Duodenal mucosa (tissue), 2 donors: ENCODE measurements at regions not wholly inside any gene's neighbourhood (a gene's known extent, or its start where the extent isn't known, plus 50 kb on each side); places are given as distances from the start of the nearest gene placed in this dataset.
"Not testable (repeated sequence)": the region's sequence is repeated elsewhere in the genome, so short reads cannot be mapped to it uniquely, and the experiment has no call there.

Experiments used
- H3K27ac ChIP-seq: one replicate; pipeline ENCODE4 v1.7.0; 2013; ENCODE audit warnings: low read depth, low read length
- H3K27me3 ChIP-seq, 2 donors: one replicate each; pipeline ENCODE4 v1.7.0; 2013; ENCODE audit warnings: low read length in 2 of 2, control low read depth in 1 of 2; ENCODE audit not compliant: insufficient read depth in 2 of 2, control insufficient read depth in 1 of 2
- H3K36me3 ChIP-seq, 2 donors: one replicate each; pipeline ENCODE4 v1.7.0; 2013; ENCODE audit warnings: low read length in 2 of 2, control low read depth in 1 of 2; ENCODE audit not compliant: insufficient read depth in 2 of 2, control insufficient read depth in 1 of 2
- H3K4me1 ChIP-seq, 2 donors: one replicate each; pipeline ENCODE4 v1.7.0; 2013; ENCODE audit warnings: low read length in 2 of 2, control low read depth in 1 of 2; ENCODE audit not compliant: insufficient read depth in 2 of 2, control insufficient read depth in 1 of 2
- H3K4me3 ChIP-seq, 2 donors: one replicate each; pipeline ENCODE4 v1.7.0; 2013; ENCODE audit warnings: low read length in 2 of 2, low read depth in 1 of 2
- H3K9ac ChIP-seq, 2 donors: one replicate each; pipeline ENCODE4 v1.7.0; 2013; ENCODE audit warnings: low read length in 2 of 2, low read depth in 1 of 2
- H3K9me3 ChIP-seq, 2 donors: one replicate each; pipeline ENCODE4 v1.7.0; 2013; ENCODE audit warnings: low read length in 2 of 2, control low read depth in 1 of 2; ENCODE audit not compliant: control insufficient read depth in 1 of 2

DNA sequence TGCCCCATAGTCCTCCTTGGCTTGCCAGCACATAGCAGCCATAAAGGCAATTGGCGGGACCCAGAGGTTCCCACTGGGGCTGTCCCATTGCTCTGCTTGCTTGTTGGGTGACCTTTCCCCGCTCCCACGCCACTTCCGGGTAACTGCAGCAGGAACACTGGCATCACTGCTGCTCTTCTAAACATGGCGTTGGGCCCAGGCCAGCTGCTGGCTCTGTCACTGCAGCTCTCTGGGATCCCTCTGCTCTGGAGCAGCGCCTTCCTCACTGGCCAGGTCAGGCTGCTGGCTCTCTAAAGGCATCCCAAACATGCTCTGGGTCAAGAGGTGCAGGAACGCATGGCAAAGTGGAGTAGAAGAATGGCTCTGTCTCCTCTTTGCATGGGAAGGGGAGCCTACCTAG lies 92.9 kb downstream of the DRD1 start:
- Histone ChIP-seq H3K36me3 (no peaks in the 10 kb centered on the region), H3K9ac (no peak overlapping the region), H3K4me3 (no peak overlapping the region), H3K9me3 (no peaks in the 10 kb centered on the region), H3K4me1 (no peaks in the 10 kb centered on the region), H3K27ac (no peak overlapping the region), H3K27me3 (no peaks in the 10 kb centered on the region)

DNA sequence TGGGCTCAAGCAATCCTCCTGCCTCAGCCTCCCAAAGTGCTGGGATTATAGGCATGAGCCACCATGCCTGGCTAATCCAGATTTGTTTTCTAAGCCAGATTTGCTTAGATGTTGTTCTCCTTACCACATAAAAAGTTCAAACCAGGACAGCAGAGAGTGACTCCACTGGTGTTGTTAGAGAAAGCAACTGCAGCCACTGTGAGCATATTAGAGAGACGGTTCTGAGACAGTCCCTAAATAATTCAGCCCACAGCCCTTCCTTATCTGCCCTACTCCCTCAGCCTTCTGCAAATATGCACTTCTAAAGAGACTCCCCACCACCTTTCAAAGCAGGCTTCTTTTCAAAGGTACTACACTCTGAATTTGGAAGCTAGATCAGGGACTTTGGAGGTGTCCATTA lies 96.1 kb downstream of the DRD1 start:
- H3K9me3 ChIP-seq: no peaks in the 10 kb centered on the region
- H3K4me3 ChIP-seq: no peak overlapping the region
- no peak overlapping the region for H3K9ac ChIP-seq
- no peak overlapping the region for H3K27ac ChIP-seq
- H3K4me1 ChIP-seq: peaks cover 3 to 7% of the 10 kb centered on the region in 2 donors
- no peaks in the 10 kb centered on the region for H3K27me3 ChIP-seq
- no peaks in the 10 kb centered on the region for H3K36me3 ChIP-seq

DNA sequence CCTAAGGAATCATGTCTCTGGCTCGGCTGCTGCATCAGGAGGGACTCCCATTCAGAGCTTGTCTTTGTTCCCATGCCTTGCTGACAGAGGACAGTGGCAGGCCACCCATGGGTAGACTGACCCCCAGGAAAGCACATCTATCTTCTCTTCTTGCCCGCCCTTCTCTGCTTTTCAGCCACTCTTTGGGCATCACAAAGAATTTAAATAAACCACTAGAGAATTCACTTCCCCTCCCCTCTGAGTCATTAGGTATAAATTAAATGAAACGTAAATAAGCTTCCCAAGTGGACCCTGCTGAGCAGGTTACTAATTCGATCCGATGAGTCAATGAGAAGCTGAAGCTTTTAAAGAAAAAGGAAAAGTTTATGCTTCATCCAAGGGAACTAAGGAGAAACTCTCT lies 97.0 kb downstream of the DRD1 start:
- Histone ChIP-seq H3K27ac (no peak overlapping the region), H3K27me3 (no peaks in the 10 kb centered on the region), H3K9me3 (no peaks in the 10 kb centered on the region), H3K9ac (no peak overlapping the region), H3K36me3 (no peaks in the 10 kb centered on the region), H3K4me1 (peaks cover 3 to 7% of the 10 kb centered on the region in 2 donors), H3K4me3 (no peak overlapping the region)

DNA sequence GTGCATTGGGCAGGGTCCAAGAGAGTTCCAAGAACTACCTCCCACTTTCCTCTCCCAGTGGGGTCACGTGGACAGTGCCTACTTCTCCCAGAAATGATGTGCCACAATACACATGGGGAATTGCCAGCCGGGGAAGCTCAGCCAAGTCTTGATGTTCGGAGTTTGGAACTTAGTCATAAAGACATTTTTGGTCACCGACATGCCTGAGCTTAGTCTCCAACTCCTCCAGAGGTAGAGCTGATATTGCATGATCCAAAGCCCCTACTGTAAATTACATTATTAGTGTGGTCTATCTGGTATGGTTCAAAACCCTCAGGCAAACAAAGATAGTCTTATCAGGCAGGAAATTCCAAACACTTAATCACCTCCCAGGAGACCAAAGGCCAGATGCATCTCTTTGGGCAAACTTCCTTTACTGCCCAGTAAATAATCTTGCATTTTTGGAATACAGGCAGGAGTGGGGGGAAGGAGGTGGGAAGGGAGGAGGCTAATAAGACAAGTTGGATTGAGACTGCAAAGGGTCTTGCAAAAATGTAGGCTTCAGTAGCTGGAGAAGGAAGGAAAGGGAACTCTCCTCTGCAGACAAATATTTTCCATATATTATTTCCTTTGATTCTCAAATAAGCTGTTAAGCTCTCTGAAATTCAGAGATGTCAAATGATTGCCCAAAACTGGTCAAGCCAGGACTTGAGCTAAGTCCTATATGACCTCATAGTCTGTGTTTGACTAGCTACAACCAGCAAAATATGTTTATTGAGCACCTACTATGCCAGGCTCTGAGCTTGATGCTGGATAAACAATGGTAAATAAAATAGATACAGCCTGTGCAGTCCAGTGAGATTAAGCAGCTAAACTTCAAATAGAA lies 99.4 kb downstream of the DRD1 start:
- Histone ChIP-seq H3K4me3 (no peak overlapping the region), H3K27me3 (no peaks in the 10 kb centered on the region), H3K9me3 (no peaks in the 10 kb centered on the region), H3K36me3 (no peaks in the 10 kb centered on the region), H3K4me1 (peaks cover 3 to 7% of the 10 kb centered on the region in 2 donors), H3K27ac (no peak overlapping the region), H3K9ac (no peak overlapping the region)

DNA sequence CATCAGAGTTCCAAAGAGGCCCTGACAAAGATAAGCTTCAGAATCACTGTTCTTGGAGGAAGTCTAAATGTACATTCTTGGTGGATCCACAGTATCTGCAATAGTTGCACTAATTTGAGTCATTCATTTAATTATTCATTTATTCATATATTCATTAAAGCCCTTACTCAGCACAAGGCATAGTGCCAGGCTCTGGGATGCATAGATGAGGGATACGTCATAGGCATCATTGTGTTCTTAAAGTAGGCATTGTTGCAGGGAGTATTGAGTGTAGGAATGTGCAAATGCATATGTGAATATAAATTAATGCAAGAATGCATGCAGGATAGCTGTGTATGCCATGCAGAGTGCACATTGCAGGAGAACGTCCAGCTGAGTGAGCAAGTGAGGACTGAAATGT lies 100.7 kb downstream of the DRD1 start:
- Histone ChIP-seq H3K36me3 (no peaks in the 10 kb centered on the region), H3K27me3 (no peaks in the 10 kb centered on the region), H3K27ac (no peak overlapping the region), H3K4me1 (peaks cover 3 to 7% of the 10 kb centered on the region in 2 donors), H3K9me3 (no peaks in the 10 kb centered on the region), H3K9ac (no peak overlapping the region), H3K4me3 (no peak overlapping the region)

DNA sequence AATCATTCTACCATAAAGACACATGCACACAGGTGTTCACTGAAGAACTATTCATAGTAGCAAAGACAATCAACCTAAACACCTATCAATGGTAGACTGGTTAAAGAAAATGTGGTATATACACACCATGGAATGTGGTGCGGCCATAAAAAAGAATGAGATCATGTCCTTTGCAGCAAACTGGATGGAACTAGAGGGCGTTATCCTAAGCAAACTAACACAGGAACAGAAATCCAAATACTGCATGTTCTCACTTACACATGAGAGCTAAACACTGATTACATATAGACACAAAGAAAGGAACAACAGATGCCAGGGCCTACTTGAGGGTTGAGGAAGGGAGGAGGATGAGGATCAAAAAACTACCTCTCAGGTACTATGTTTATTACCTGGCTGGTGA lies 103.8 kb downstream of the DRD1 start:
- H3K9ac ChIP-seq: no peak overlapping the region
- H3K27ac ChIP-seq: no peak overlapping the region
- no peaks in the 10 kb centered on the region for H3K27me3 ChIP-seq
- H3K9me3 ChIP-seq: no peaks in the 10 kb centered on the region
- H3K4me3 ChIP-seq: no peak overlapping the region
- H3K36me3 ChIP-seq: no peaks in the 10 kb centered on the region
- H3K4me1 ChIP-seq: peaks cover 3 to 12% of the 10 kb centered on the region in 2 donors

DNA sequence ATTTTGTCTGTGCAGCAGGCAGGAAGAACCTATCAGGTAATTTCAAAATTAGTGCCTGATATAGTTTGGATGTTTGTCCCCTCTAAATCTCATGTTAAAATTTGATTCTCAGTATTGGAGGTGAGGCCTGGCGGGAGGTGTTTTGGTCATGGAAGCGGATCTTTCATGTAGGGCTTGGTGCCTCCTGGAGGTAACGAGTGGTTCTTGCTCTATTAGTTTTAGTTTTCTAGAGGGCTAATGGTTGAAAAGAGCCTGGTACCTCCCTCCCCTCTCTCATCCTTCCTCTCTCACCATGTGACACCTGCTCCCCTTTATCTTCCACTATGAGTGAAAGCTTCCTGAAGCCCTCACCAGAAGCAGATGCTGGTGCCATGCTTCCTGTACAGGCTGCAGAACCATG lies 106.3 kb downstream of the DRD1 start:
- Histone ChIP-seq H3K9ac (no peak overlapping the region), H3K36me3 (no peaks in the 10 kb centered on the region), H3K4me3 (no peak overlapping the region), H3K9me3 (no peaks in the 10 kb centered on the region), H3K27ac (no peak overlapping the region), H3K27me3 (no peaks in the 10 kb centered on the region), H3K4me1 (peaks cover 0 to 5% of the 10 kb centered on the region in 2 donors)

DNA sequence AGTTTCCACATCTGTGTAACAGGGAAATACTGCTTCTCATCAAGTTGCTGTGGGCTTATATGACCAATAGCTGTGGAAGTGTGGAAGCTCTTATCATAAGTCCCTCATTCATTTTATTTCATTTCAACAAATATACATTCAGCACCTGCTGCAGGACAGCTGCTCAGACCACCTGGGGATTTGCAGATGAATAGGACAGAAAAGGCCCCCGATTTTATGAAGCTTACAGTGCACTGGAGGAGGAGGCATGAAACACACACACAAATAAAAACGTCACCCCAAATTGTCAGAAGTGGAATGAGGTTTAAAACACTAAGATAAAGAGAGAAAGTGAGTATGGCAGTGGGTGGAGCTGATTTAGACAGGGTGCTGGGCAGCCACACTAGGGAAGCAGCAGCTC lies 107.2 kb downstream of the DRD1 start:
- Histone ChIP-seq H3K4me1 (peaks cover 0 to 5% of the 10 kb centered on the region in 2 donors), H3K9ac (no peak overlapping the region)

DNA sequence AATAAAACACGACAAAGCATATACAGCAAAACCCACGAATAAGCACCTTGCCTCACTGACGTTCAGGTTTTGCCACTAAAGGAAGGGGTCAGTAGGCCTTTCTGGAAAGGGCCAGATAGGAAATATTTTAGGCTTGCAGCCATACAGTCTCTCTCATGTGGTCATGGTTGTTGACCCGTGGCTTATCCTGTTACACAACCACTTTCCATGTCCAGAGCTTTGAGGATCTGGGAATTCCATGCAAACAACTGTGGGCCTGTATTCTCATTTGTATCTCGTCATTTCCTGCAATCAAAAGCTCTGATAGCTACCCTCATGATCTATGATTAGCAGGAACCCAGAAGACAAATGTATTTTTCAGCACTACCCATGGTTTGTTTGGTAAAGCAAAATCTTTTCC lies 108.3 kb downstream of the DRD1 start:
- H3K4me1 ChIP-seq: peaks cover 0 to 5% of the 10 kb centered on the region in 2 donors
- H3K9me3 ChIP-seq: no peaks in the 10 kb centered on the region
- H3K9ac ChIP-seq: no peak overlapping the region

More for the DNA sequence above, 107.2 kb downstream of the DRD1 start:
- Histone ChIP-seq H3K4me3 (no peak overlapping the region), H3K27me3 (no peaks in the 10 kb centered on the region), H3K27ac (no peak overlapping the region), H3K36me3 (no peaks in the 10 kb centered on the region), H3K9me3 (no peaks in the 10 kb centered on the region)

DNA sequence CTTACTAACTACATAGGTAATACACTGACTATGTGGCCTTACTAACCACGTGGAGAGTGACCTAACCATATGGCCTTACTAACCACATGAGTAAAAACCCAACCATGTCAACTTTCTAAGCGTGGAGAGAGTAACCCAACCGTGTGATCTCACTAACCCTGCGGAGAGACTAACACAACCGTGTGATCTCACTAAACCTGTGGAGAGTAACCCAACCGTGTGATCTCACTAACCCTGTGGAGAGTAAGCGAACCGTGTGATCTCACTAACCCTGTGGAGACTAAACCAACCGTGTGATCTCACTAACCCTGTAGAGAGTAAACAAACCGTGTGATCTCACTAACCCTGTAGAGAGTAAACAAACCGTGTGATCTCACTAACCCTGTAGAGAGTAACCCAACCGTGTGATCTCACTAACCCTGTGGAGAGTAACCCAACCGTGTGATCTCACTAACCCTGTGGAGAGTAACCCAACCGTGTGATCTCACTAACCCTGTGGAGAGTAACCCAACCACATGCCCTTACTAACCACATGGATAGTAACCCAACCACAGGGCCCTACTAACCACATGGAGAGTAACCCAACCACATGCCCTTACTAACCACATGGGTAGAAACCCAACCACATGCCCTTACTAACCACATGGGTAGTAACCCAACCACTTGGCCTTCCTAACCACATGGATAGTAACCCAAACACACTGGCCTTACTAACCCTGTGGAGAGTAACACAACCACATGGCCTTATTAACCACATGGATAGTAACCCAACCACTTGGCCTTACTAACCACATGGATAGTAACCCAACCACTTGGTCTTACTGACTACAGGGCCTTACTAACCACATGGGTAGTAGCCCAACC lies 112.6 kb downstream of the DRD1 start:
- not testable (repeated sequence) for H3K9ac ChIP-seq, H3K36me3 ChIP-seq, H3K4me3 ChIP-seq, H3K9me3 ChIP-seq, H3K27ac ChIP-seq, H3K27me3 ChIP-seq, H3K4me1 ChIP-seq

More for the DNA sequence above, 108.3 kb downstream of the DRD1 start:
- H3K27me3 ChIP-seq: no peaks in the 10 kb centered on the region
- no peak overlapping the region for H3K27ac ChIP-seq
- H3K4me3 ChIP-seq: no peak overlapping the region
- no peaks in the 10 kb centered on the region for H3K36me3 ChIP-seq
